ENCODE measurements at regions not wholly inside any gene's neighbourhood (a gene's known extent, or its start where the extent isn't known, plus 50 kb on each side); places are given as distances from the start of the nearest gene placed in this dataset.

GRCh38 chr9:77084094-77084493, 64.6 kb downstream of the FOXB2 start:
- DNase-seq (ENCODE audit: low read depth), result no peak

- DNase-seq (ENCODE audit: low read depth), result peak; percentile 35
Measured at GRCh38 chr9:77085416-77085815, 66.0 kb downstream of the FOXB2 start.

GRCh38 chr9:77087506-77087905, 68.1 kb downstream of the FOXB2 start:
- DNase-seq (ENCODE audit: low read depth), result no peak

GRCh38 chr9:77092536-77092935, 73.1 kb downstream of the FOXB2 start:
- peak; percentile 23 for DNase-seq (ENCODE audit: low read depth)

- no peak for DNase-seq (ENCODE audit: low read depth)
Measured at GRCh38 chr9:77094150-77094549, 74.7 kb downstream of the FOXB2 start.

- DNase-seq (ENCODE audit: low read depth), result no peak
Measured at GRCh38 chr9:77097335-77097734, 77.9 kb downstream of the FOXB2 start.

- no peak for DNase-seq (ENCODE audit: low read depth)
Measured at GRCh38 chr9:77099388-77099787, 77.9 kb upstream of the VPS13A start.

- DNase-seq (ENCODE audit: low read depth), result no peak
Measured at GRCh38 chr9:77111408-77111807, 65.9 kb upstream of the VPS13A start.

GRCh38 chr9:77125665-77126064, 51.7 kb upstream of the VPS13A start:
- DNase-seq (ENCODE audit: low read depth), result no peak

- no peak for DNase-seq (ENCODE audit: low read depth)
Measured at GRCh38 chr9:77127071-77127470, 50.3 kb upstream of the VPS13A start.
